K562 (cell line): ENCODE measurements at regions not wholly inside any gene's neighbourhood (a gene's known extent, or its start where the extent isn't known, plus 50 kb on each side); places are given as distances from the start of the nearest gene placed in this dataset.

Experiments used
- ATAC-seq: fragments of 200-7000 bp; cut with Tn5 transposase; 3 replicates; pipeline ENCODE4 v1.9.1; 2020; ENCODE audit warnings: moderate library complexity
- BruUV-seq: library from RNA; stranded (reverse); fragments of 400-500 nt; replicated peaks from 2 replicates; lab custom pipeline; 2021; lab: Mats Ljungman, UMichigan
- CTCF ChIA-PET: fragments of 300-600 bp; formaldehyde crosslinking; extraction: SDS; loops from one replicate; lab custom pipeline; 2021; ENCODE audit warnings: low intra/inter-chr PET ratio; lab: Yijun Ruan, JAX
- POLR2A ChIA-PET: fragments of 300-600, 350-650 bp; sonication (Branson Sonifier 250); formaldehyde crosslinking; extraction: SDS; loops from one replicate; lab custom pipeline; 2021; ENCODE audit warnings: antibody characterized with exemption, inconsistent platforms; lab: Yijun Ruan, JAX
- DNase-seq, 4 experiments: peaks; one replicate each; pipeline versions ENCODE4 v3.0.0 to v3.0.0-alpha.2; 2011 to 2018; ENCODE audit warnings: low spot score in 3 of 4, mixed read lengths in 3 of 4; ENCODE audit errors: extremely low read depth in 1 of 4
- FAIRE-seq: peaks from 2 replicates; lab custom pipeline; 2011; peaks lifted over from hg19 to GRCh38; lab: Jason Lieb, UNC
- H2AFZ ChIP-seq: 2 replicates; pipeline ENCODE4 v1.6.0; 2011; ENCODE audit warnings: low read depth, low read length, control low read depth, inconsistent platforms
- H3K27ac ChIP-seq: fragments of 200-600 bp; 3 replicates; pipeline ENCODE4 v1.8.0; 2011; ENCODE audit warnings: low read depth, mild to moderate bottlenecking, control low read depth, inconsistent platforms, low read length, moderate library complexity, mixed read lengths; ENCODE audit errors: extremely low read depth
- H3K27me3 ChIP-seq, 2 experiments: fragments of 300-600 bp in 1 of 2; 2 replicates in 1 of 2; 3 replicates in 1 of 2; pipeline versions ENCODE4 v1.6.0 to v1.8.0; 2011; ENCODE audit warnings: inconsistent platforms in 2 of 2, low read length in 2 of 2, mild to moderate bottlenecking in 1 of 2, mixed read lengths in 1 of 2, moderate library complexity in 1 of 2; ENCODE audit not compliant: control insufficient read depth in 2 of 2, insufficient read depth in 2 of 2
- H3K36me3 ChIP-seq: fragments of 300-600 bp; 3 replicates; pipeline ENCODE4 v1.8.0; 2011; ENCODE audit warnings: mild to moderate bottlenecking, low read length, inconsistent platforms; ENCODE audit not compliant: control insufficient read depth, insufficient read depth
- H3K4me1 ChIP-seq, 2 experiments: fragments of 200-600 bp in 1 of 2; replicated peaks in 1 of 2; 2 replicates in 1 of 2; 3 replicates in 1 of 2; pipeline versions ENCODE4 v1.5.1 to v1.8.0; 2011; ENCODE audit warnings: inconsistent platforms in 2 of 2, low read length in 2 of 2, mild to moderate bottlenecking in 1 of 2, mixed read lengths in 1 of 2, moderate library complexity in 1 of 2; ENCODE audit not compliant: control insufficient read depth in 2 of 2, insufficient read depth in 2 of 2
- H3K4me2 ChIP-seq: 2 replicates; pipeline ENCODE4 v1.6.1; 2011; ENCODE audit warnings: low read length, control low read depth, inconsistent platforms, mixed read lengths; ENCODE audit not compliant: insufficient read depth
- H3K4me3 ChIP-seq: fragments of 200-600 bp; sonication (generic), shearing (Covaris generic); 2 replicates; pipeline ENCODE4 v1.5.1; 2016; ENCODE audit warnings: control low read depth, inconsistent platforms
- H3K79me2 ChIP-seq: fragments of 200-600 bp; 3 replicates; pipeline ENCODE4 v1.8.0; 2011; ENCODE audit warnings: low read length, inconsistent platforms; ENCODE audit not compliant: control insufficient read depth, insufficient read depth
- H3K9ac ChIP-seq, 2 experiments: 2 replicates each; pipeline versions ENCODE4 v1.6.0 to v1.6.1; 2011; ENCODE audit warnings: low read depth in 2 of 2, low read length in 2 of 2, control low read depth in 1 of 2, inconsistent platforms in 1 of 2, mild to moderate bottlenecking in 1 of 2, mixed read lengths in 1 of 2; ENCODE audit not compliant: insufficient read depth in 1 of 2
- H3K9me1 ChIP-seq: one replicate; pipeline ENCODE4 v1.6.0; 2011; ENCODE audit warnings: inconsistent platforms, mild to moderate bottlenecking, low read length, moderate library complexity; ENCODE audit not compliant: control insufficient read depth, insufficient read depth
- H3K9me3 ChIP-seq: replicated peaks from 2 replicates; pipeline ENCODE4 v1.5.1; 2011; ENCODE audit warnings: low read depth, low read length, inconsistent platforms; ENCODE audit not compliant: control insufficient read depth, insufficient read depth
- H4K20me1 ChIP-seq: replicated peaks from 2 replicates; pipeline ENCODE4 v1.6.1; 2011; ENCODE audit warnings: low read length, inconsistent platforms, mixed read lengths; ENCODE audit not compliant: control insufficient read depth, insufficient read depth
- EP300 ChIP-seq: IDR thresholded peaks from 2 replicates; pipeline ENCODE4 v1.6.1; 2012; ENCODE audit warnings: low read length, improper control_type of control experiment
- KDM4B ChIP-seq, 2 experiments: fragments of 450-650 bp in 1 of 2; sonication (generic) in 1 of 2; IDR thresholded peaks; 2 replicates each; pipeline ENCODE4 v1.6.1; 2016 to 2017; ENCODE audit warnings: borderline replicate concordance in 2 of 2, antibody characterized with exemption in 1 of 2, low read depth in 1 of 2, mild to moderate bottlenecking in 1 of 2
- L3MBTL2 ChIP-seq: fragments of 450-650 bp; IDR thresholded peaks from 2 replicates; pipeline ENCODE4 v1.6.1; 2016; ENCODE audit warnings: mild to moderate bottlenecking, moderate library complexity
- NR1H2 ChIP-seq: sonication (generic); formaldehyde crosslinking; IDR thresholded peaks from 2 replicates; pipeline ENCODE4 v1.4.0; 2020; ENCODE audit warnings: mild to moderate bottlenecking, missing genetic modification reagents
- PURB ChIP-seq: sonication (generic); formaldehyde crosslinking; IDR thresholded peaks from 2 replicates; pipeline ENCODE4 v1.9.0; 2021; ENCODE audit warnings: low read depth, mild to moderate bottlenecking, missing genetic modification reagents
- RBM17 ChIP-seq: fragments of 200-400 bp; formaldehyde crosslinking; IDR thresholded peaks from 2 replicates; pipeline ENCODE4 v1.6.1; 2017; ENCODE audit warnings: low read depth, mild to moderate bottlenecking, low read length, borderline replicate concordance
- RCOR1 ChIP-seq, 2 experiments: IDR thresholded peaks; 2 replicates each; pipeline ENCODE4 v1.6.1; 2012; ENCODE audit warnings: low read depth in 2 of 2, low read length in 2 of 2, borderline replicate concordance in 1 of 2, improper control_type of control experiment in 1 of 2
- SIN3A ChIP-seq, 2 experiments: fragments of 150-350 bp in 1 of 2; IDR thresholded peaks; 2 replicates each; pipeline ENCODE4 v1.6.1; 2011 to 2016; ENCODE audit warnings: borderline replicate concordance in 2 of 2, low read depth in 2 of 2, low read length in 2 of 2, mild to moderate bottlenecking in 2 of 2, moderate library complexity in 2 of 2; ENCODE audit not compliant: control insufficient read depth in 1 of 2
- TRIM24 ChIP-seq, 2 experiments: fragments of 450-650 bp; IDR thresholded peaks; 2 replicates each; pipeline ENCODE4 v1.6.1; 2016
- ZNF324 ChIP-seq: fragments of 250-450 bp; sonication (Bioruptor Pico); IDR thresholded peaks from 2 replicates; pipeline ENCODE4 v1.4.0; 2020; ENCODE audit warnings: mild to moderate bottlenecking
- ZNF79 ChIP-seq: fragments of 250-450 bp; sonication (Bioruptor Pico); IDR thresholded peaks from 2 replicates; pipeline ENCODE4 v1.4.0; 2020; ENCODE audit warnings: low read depth, mild to moderate bottlenecking, moderate library complexity
- WGBS: fragments of 100-300 bp; shearing (Covaris generic); methylation state at CpG from one replicate; pipeline ENCODE4 v1.1.6; 2016; ENCODE audit warnings: low coverage, mixed read lengths; ENCODE audit not compliant: insufficient coverage; ENCODE audit errors: missing lambda C conversion rate; 5-methylcytosine and 5-hydroxymethylcytosine counted together
- in situ Hi-C: fragments of 300-500 bp; cut with MboI; formaldehyde crosslinking; loops from 4 replicates; pipeline ENCODE4 v1.15.0; 2018; ENCODE audit warnings: inconsistent platforms, mixed read lengths
- intact Hi-C: fragments of 100-400 bp; cut with micrococcal nuclease; formaldehyde crosslinking; loops from 2 replicates; pipeline ENCODE4 v1.14.2; 2022
- TF ChIP-seq, protein P1 (sequence below): sonication (generic); formaldehyde crosslinking; IDR thresholded peaks from 2 replicates; pipeline ENCODE4 v1.8.0; 2022; ENCODE audit warnings: mild to moderate bottlenecking, missing genetic modification reagents
- TF ChIP-seq, protein P2 (sequence below): fragments of 450-650 bp; conservative IDR thresholded peaks from 2 replicates; pipeline ENCODE4 v1.6.1; 2016; ENCODE audit warnings: missing genetic modification characterization, low read depth, mild to moderate bottlenecking, missing compliant biosample characterization, moderate library complexity

DNA sequence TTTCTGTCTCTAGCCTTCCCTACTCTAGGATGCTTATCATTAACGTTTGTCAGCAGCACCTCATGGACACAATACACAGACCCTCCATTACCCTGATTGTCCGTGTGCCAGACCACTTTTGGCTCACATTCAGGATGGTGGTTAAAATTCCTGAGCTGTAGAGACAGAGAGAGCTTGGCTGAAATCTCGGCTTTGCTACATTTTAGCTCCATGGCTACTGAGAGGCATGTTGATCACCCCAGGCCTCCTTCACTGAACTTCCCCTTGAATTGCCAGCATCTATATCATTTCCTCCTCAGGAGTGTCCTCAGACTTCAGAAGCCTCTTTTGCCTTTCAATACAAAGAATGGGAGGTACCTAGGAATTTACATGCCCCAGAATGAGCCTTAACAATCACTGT, 104.7 kb upstream of the ISL1 start:
- ChIA-PET POLR2A (no interaction called here), CTCF (no interaction called here)
- Histone ChIP-seq H3K36me3 (no peaks in the 10 kb centered on the region), H3K27ac (no peak overlapping the region), H3K27me3 (no peaks in the 10 kb centered on the region), H3K9ac (no peak overlapping the region), H3K9me1 (no peaks in the 10 kb centered on the region), H3K4me2 (no peak overlapping the region), H3K4me3 (no peak overlapping the region), H3K4me1 (no peaks in the 10 kb centered on the region), H2AFZ (no peak overlapping the region), H3K9me3 (no peaks in the 10 kb centered on the region), H4K20me1 (no peaks in the 10 kb centered on the region), H3K79me2 (no peaks in the 10 kb centered on the region)
- ATAC-seq, result no peak
- BruUV-seq, result no TSS peak
- no peak for DNase-seq
- no peak for FAIRE-seq
- TF ChIP-seq, protein P1, sequence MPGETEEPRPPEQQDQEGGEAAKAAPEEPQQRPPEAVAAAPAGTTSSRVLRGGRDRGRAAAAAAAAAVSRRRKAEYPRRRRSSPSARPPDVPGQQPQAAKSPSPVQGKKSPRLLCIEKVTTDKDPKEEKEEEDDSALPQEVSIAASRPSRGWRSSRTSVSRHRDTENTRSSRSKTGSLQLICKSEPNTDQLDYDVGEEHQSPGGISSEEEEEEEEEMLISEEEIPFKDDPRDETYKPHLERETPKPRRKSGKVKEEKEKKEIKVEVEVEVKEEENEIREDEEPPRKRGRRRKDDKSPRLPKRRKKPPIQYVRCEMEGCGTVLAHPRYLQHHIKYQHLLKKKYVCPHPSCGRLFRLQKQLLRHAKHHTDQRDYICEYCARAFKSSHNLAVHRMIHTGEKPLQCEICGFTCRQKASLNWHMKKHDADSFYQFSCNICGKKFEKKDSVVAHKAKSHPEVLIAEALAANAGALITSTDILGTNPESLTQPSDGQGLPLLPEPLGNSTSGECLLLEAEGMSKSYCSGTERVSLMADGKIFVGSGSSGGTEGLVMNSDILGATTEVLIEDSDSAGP, result no peak
- TF ChIP-seq PURB (CRISPR knock-in tag) (no peak), NR1H2 (CRISPR knock-in tag) (no peak), L3MBTL2 (no peak), RBM17 (no peak), SIN3A (IDR thresholded peaks at IDR 0.05; ENCODE audit: borderline replicate concordance in 2 of 2, control insufficient read depth in 1 of 2, low read depth in 2 of 2, low read length in 2 of 2) (no peak), KDM4B (IDR thresholded peaks at IDR 0.05; ENCODE audit: borderline replicate concordance in 2 of 2, low read depth in 1 of 2) (no peak), ZNF324 (CRISPR knock-in tag) (no peak), RCOR1 (IDR thresholded peaks at IDR 0.05; ENCODE audit: borderline replicate concordance in 1 of 2, low read depth in 2 of 2, low read length in 2 of 2) (no peak), ZNF79 (CRISPR knock-in tag) (no peak), EP300 (no peak), TRIM24 (IDR thresholded peaks at IDR 0.05) (no peak)
- TF ChIP-seq, protein P2, sequence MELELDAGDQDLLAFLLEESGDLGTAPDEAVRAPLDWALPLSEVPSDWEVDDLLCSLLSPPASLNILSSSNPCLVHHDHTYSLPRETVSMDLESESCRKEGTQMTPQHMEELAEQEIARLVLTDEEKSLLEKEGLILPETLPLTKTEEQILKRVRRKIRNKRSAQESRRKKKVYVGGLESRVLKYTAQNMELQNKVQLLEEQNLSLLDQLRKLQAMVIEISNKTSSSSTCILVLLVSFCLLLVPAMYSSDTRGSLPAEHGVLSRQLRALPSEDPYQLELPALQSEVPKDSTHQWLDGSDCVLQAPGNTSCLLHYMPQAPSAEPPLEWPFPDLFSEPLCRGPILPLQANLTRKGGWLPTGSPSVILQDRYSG, result no peak
- in situ Hi-C loops, result no loop called here
- 0% methylated on average over 3 of the region's 3 CpGs for WGBS
- intact Hi-C loops, result no loop called here
